OCI-LY3 (cell line): ENCODE measurements at regions not wholly inside any gene's neighbourhood (a gene's known extent, or its start where the extent isn't known, plus 50 kb on each side); places are given as distances from the start of the nearest gene placed in this dataset.

Experiments
- CTCF ChIP-seq: fragments of 200-600, 300-600 bp; sonication (generic); IDR thresholded peaks from 2 replicates; pipeline ENCODE4 v1.5.1; 2014; ENCODE audit warnings: antibody characterized with exemption, low read length, low read depth
- EZH2phosphoT487 ChIP-seq: fragments of 200-600 bp; shearing (Covaris generic); IDR thresholded peaks from 2 replicates; pipeline ENCODE4 v1.6.1; 2018; ENCODE audit warnings: antibody characterized with exemption, mixed run types, low read depth

DNA sequence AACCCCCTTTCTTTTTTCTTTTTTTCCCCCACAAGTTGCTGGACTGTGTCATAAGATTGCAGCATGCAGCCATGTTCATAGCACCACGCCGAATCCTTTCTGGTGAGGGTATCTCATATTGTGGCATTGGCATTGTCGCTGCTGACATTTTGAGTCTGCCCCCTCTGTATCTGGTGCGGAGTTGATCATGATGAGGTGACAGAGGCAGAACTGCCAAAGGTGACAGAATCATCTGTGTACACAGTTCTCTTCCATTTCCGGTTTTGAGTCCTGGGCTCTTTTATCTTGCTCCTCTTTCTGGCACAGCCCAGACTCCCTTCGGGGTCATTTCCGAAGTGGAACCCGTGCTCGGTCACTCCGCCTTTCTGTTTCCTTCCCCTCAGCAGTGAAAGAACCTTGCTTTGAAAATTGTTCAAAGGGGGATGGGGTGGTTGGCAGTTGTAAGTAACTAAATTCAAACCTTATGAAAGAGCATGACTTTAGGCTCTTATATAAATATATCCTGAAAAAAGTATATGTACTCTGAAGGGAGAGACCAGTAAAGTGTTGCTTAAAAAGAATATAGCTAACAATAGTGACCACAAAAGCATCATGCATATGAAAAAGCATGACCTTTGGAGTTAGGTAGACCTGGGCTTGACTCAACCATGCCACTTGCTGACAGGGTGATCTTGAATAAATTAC, 55.0 kb upstream of the BMP2K start:
- no peak for TF ChIP-seq CTCF
- no peak for TF ChIP-seq EZH2phosphoT487
